Activated B cell treated with CpG ODN at 0.5 μM for 24 hours (primary cell): ENCODE measurements at regions not wholly inside any gene's neighbourhood (a gene's known extent, or its start where the extent isn't known, plus 50 kb on each side); places are given as distances from the start of the nearest gene placed in this dataset.

Experiments
- ATAC-seq: fragments of 200-7000 bp; cut with Tn5 transposase; one replicate; pipeline ENCODE4 v1.10.0; 2021; ENCODE audit warnings: low read depth, mild to moderate bottlenecking, moderate library complexity
- CTCF ChIA-PET: fragments of 350-600 bp; sonication (Branson Sonifier 250); formaldehyde crosslinking; loops from one replicate; lab custom pipeline; 2021; ENCODE audit warnings: antibody characterized with exemption; lab: Charles Lee
- POLR2A ChIA-PET: fragments of 350-600 bp; sonication (Branson Sonifier 250); formaldehyde crosslinking; loops from one replicate; lab custom pipeline; 2021; ENCODE audit warnings: antibody characterized with exemption; lab: Charles Lee
- DNase-seq: peaks from one replicate; pipeline ENCODE4 v3.0.0; 2022
- H3K27ac Mint-ChIP-seq: one replicate; pipeline ENCODE4 v1.8.0; 2020; ENCODE audit warnings: mixed read lengths
- H3K27me3 Mint-ChIP-seq: one replicate; pipeline ENCODE4 v1.8.0; 2021; ENCODE audit warnings: mixed read lengths
- H3K36me3 Mint-ChIP-seq: one replicate; pipeline ENCODE4 v1.8.0; 2021; ENCODE audit warnings: low read depth, mixed read lengths
- H3K4me1 Mint-ChIP-seq: one replicate; pipeline ENCODE4 v1.8.0; 2021; ENCODE audit warnings: mixed read lengths
- H3K4me3 Mint-ChIP-seq: one replicate; pipeline ENCODE4 v1.8.0; 2020; ENCODE audit warnings: mild to moderate bottlenecking, mixed read lengths
- H3K9me3 Mint-ChIP-seq: one replicate; pipeline ENCODE4 v1.8.0; 2020; ENCODE audit warnings: mixed read lengths
- CTCF ChIP-seq: fragments of 200-600 bp; IDR thresholded peaks from one replicate; pipeline ENCODE4 v1.8.0; 2022; ENCODE audit warnings: antibody characterized with exemption, mild to moderate bottlenecking
- intact Hi-C: fragments of 100-400 bp; cut with micrococcal nuclease; formaldehyde crosslinking; loops from one replicate; pipeline ENCODE4 v1.15.1; 2024

- TF ChIP-seq CTCF, result no peak
- DNase-seq (no peak), ATAC-seq (no peak)
- ChIA-PET POLR2A (no interaction called here), CTCF (no interaction called here)
- Mint-ChIP-seq H3K27me3 (no peaks in the 10 kb centered on the region), H3K36me3 (no peaks in the 10 kb centered on the region), H3K4me3 (no peak overlapping the region), H3K4me1 (no peaks in the 10 kb centered on the region), H3K27ac (no peak overlapping the region), H3K9me3 (peaks cover 4% of the 10 kb centered on the region)
- intact Hi-C loops, result no loop called here
Measured at GRCh38 chr4:125843947-125844346, 529.2 kb downstream of the FAT4 start.

GRCh38 chr4:125847518-125847917 lies 532.8 kb downstream of the FAT4 start:
- Mint-ChIP-seq H3K36me3 (no peaks in the 10 kb centered on the region), H3K27me3 (no peaks in the 10 kb centered on the region), H3K4me3 (no peak overlapping the region), H3K4me1 (no peaks in the 10 kb centered on the region), H3K9me3 (peaks cover 5% of the 10 kb centered on the region), H3K27ac (no peak overlapping the region)
- ATAC-seq, result no peak
- intact Hi-C loops, result no loop called here
- ChIA-PET POLR2A (no interaction called here), CTCF (no interaction called here)
- no peak for TF ChIP-seq CTCF
- no peak for DNase-seq

- no peak for TF ChIP-seq CTCF
- H3K9me3 Mint-ChIP-seq, result peaks cover 5% of the 10 kb centered on the region
- ATAC-seq (no peak), DNase-seq (no peak)
- ChIA-PET CTCF (no interaction called here), POLR2A (no interaction called here)
- no peak overlapping the region for H3K27ac Mint-ChIP-seq
- intact Hi-C loops, result no loop called here
- H3K27me3 Mint-ChIP-seq, result no peaks in the 10 kb centered on the region
- no peaks in the 10 kb centered on the region for H3K4me1 Mint-ChIP-seq
- H3K36me3 Mint-ChIP-seq, result no peaks in the 10 kb centered on the region
- H3K4me3 Mint-ChIP-seq, result no peak overlapping the region
Measured at GRCh38 chr4:125849869-125850268, 535.1 kb downstream of the FAT4 start.

- ChIA-PET CTCF (no interaction called here), POLR2A (no interaction called here)
- DNase-seq (no peak), ATAC-seq (no peak)
- no peak overlapping the region for H3K4me3 Mint-ChIP-seq
- intact Hi-C loops, result no loop called here
- no peaks in the 10 kb centered on the region for H3K36me3 Mint-ChIP-seq
- H3K9me3 Mint-ChIP-seq, result peaks cover 13% of the 10 kb centered on the region
- H3K4me1 Mint-ChIP-seq, result no peaks in the 10 kb centered on the region
- no peak for TF ChIP-seq CTCF
- H3K27me3 Mint-ChIP-seq, result no peaks in the 10 kb centered on the region
- H3K27ac Mint-ChIP-seq, result no peak overlapping the region
Measured at GRCh38 chr4:125891597-125892258, 577.0 kb downstream of the FAT4 start.

- TF ChIP-seq CTCF, result no peak
- Mint-ChIP-seq H3K36me3 (no peaks in the 10 kb centered on the region), H3K4me1 (no peaks in the 10 kb centered on the region), H3K27me3 (no peaks in the 10 kb centered on the region), H3K9me3 (peaks cover 9% of the 10 kb centered on the region), H3K4me3 (no peak overlapping the region), H3K27ac (no peak overlapping the region)
- ATAC-seq (no peak), DNase-seq (no peak)
- intact Hi-C loops, result no loop called here
- POLR2A ChIA-PET, result no interaction called here
- CTCF ChIA-PET, result no interaction called here
Measured at GRCh38 chr4:125904802-125905201, 590.0 kb downstream of the FAT4 start.
